SKM-1 treated with dmso at 0.1 percent for 144 hours (cell line): ENCODE measurements at regions not wholly inside any gene's neighbourhood (a gene's known extent, or its start where the extent isn't known, plus 50 kb on each side); places are given as distances from the start of the nearest gene placed in this dataset.

Experiments used
- DNase-seq: peaks from one replicate; lab custom pipeline; 2025; ENCODE audit not compliant: unreplicated experiment; lab: John Stamatoyannopoulos, UW

DNA sequence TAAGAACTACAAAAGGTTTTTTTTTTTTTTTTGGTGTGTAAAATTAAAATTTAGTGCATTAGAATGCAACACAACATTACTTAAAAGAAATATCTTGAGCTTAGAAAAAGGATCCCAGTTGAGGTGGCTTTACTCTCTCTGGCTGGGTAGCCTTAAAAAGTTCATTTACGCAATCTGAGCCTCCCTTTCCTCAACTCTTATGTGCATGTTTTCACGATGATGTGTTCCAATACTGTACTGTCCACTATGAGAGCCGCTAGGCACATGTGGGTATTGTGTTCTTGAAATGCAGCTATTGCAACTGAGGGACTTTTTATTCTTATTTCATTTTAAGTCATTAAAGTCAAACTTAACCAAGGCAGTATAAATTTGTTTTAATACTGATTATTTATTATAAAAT is 460.9 kb upstream of the SYT1 start:
- no peak for DNase-seq

DNA sequence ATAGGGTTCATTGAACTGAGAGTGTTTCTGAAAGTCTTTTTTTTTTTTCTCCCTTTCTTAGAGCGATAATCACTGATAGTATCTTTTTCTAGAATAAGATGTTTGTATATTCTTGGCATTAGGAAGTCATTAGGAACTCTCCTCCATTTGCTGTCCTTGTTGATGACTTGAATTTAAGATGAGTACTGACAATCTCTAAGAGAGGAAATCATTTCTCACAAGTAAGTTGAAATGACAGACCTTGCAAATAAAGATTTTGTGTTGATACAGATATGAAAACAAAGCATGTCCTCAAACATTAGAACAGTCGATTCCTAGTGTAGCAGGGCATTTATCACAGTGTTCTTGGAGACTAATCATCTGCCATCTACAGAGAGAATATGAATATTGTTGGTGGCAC is 458.4 kb upstream of the SYT1 start:
- no peak for DNase-seq

- no peak for DNase-seq
Measured at GRCh38 chr12:78406828-78407227, 457.7 kb upstream of the SYT1 start.

DNA sequence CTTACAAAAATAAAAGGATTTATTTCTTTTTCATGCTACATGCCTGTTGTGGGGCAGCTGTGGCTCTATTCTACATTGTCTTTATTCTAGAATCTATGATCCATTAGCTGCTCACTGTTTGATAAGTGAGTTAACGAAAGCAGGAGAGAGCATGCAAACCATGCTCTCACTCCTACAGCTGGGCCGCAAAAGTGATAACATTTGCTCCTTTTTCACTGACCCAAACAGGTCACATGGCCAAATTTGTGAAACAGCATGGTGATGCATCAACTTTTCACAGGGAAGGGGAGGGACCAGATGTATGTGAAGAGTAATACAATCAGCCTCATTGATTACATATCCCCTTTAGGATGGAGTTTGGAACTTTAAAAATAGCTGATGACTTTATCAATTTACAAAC is 456.9 kb upstream of the SYT1 start:
- DNase-seq = no peak

DNA sequence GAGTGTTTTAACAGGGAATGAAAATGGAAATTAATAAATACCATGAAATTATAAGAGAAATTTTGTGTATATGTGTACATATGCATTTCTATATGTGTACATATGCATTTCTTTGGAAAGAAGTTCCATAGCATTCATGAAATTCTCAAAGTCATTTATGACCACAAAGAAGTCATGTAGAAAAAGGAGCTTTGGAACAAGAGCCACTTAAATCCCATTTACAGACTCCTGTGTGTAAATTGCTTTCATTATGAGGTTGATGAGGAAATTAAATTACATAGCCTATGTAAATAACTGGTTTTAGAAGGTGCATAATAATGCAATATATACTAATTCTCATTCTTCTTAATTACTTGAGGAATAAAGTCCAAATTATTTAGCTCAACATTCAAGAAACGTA is 450.5 kb upstream of the SYT1 start:
- no peak for DNase-seq

- DNase-seq = peak; percentile 38
Measured at GRCh38 chr12:78418919-78419318, 445.7 kb upstream of the SYT1 start.

- DNase-seq = no peak
Measured at GRCh38 chr12:78419513-78419912, 445.1 kb upstream of the SYT1 start.

DNA sequence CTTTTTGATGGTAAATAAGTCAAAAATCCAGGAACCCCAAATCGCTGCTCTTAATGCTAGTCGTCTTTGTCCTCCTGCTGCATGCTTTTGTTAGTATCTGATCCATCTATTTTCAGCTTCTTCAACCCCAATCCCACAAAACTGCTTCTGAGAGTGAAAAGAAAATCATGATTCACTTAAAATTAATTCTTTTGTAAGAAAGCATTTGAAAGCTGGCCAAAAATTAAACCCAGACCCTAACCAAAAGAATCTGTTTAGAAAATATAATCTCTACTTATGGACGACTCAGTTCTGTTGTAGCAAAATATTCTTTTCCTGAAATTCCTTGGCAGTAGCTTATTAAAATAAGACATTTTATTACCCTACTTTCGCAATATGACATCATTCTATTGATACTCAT is 443.6 kb upstream of the SYT1 start:
- no peak for DNase-seq

- DNase-seq = no peak
Measured at GRCh38 chr12:78430551-78430950, 434.0 kb upstream of the SYT1 start.

GRCh38 chr12:78431931-78432330 is 432.6 kb upstream of the SYT1 start:
- no peak for DNase-seq

DNA sequence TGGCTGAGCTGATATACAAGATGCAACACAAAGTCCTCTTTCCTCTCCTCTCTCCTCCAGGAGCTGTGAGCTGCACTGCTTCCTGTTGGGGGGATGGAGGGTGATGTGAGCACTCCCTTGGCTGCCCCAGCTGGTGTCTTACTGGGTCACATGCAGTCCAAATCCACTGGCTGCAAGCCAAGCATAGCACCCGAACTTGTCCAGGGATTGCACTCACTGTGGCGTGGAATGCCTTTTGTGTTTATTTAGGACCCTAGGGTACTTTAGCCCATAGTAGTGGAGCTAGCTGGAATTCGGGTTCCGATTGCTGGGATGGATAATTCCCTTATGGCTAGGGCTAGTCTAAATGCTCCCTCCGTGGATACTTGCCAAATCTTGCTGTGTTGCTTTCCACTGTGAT is 424.9 kb upstream of the SYT1 start:
- DNase-seq = no peak

- no peak for DNase-seq
Measured at GRCh38 chr12:78441737-78442453, 422.7 kb upstream of the SYT1 start.

DNA sequence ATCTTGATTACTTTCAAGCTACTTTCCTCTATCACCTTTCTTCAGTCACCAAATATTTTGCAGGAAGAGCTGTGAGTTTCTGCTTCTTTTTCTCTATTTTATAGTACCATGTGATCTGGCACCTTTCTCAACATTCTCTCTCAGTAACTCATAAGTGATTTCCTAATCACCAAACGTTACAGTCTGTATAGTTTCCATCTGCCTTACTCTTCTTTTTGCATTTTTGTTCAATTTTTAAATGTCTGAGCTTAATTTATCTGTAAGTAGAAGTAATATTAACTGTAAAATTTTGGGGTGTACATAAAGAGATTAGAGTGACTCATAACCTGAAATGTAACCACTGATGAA is 422.1 kb upstream of the SYT1 start:
- DNase-seq = no peak

DNA sequence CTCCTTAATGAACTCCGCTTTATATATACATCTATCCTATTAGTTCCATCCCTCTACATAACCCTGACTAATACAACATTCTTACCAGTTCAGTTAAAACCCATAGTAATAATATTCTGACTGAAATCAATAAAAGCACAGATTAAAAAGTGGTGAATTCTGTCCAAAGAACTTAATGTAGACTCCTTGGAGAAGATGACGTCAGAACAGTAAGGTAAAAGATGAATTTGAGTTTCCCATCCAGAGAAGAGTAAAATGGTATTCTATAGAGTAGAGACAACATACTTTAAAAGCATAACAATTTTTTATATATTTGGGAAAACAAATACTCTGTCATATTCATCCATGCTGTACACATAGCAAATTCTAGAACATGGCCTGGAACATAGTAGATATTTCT is 418.0 kb upstream of the SYT1 start:
- no peak for DNase-seq

DNA sequence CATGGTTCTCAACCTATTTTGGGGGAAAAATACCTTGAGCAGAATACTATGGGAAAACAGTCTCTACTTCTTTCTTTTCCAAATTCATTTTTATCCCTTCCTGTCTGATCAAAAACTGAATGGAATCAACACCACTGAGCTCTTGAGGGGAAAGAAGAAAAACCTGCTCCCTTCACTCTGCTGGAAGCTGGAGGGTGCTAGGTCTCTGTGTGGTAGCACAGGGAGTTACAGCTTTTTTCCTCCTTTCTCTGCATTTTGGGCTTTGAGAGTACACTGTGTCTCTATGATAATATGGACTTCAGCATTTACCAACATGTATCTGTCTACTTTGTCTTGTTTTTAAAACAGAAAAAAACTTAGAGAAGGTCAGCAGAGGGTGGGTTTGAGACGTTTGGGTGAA is 417.2 kb upstream of the SYT1 start:
- DNase-seq = no peak

DNA sequence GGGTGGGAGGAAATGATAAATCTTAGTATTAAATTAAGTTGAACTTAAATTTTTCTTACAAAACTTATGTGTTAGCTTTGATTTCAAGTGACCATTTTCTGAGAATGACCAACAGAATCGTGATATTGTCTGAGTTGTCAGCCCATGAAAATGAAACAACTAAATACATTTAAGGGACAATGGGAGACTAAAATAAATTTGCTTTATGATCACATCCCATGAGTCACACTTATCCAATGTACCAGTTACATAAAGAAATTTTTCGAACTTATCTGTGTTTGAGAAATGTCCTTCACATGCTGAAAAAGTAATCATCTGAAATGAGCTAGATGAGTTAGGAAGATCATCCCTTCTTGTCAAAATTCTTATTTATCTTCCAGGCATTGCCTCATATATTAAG is 415.9 kb upstream of the SYT1 start:
- DNase-seq = no peak

GRCh38 chr12:78455991-78456390 is 408.6 kb upstream of the SYT1 start:
- no peak for DNase-seq

GRCh38 chr12:78457938-78458337 is 406.6 kb upstream of the SYT1 start:
- peak; percentile 31 for DNase-seq

GRCh38 chr12:78470354-78471195 is 394.0 kb upstream of the SYT1 start:
- no peak for DNase-seq

GRCh38 chr12:78473136-78473535 is 391.4 kb upstream of the SYT1 start:
- no peak for DNase-seq

DNA sequence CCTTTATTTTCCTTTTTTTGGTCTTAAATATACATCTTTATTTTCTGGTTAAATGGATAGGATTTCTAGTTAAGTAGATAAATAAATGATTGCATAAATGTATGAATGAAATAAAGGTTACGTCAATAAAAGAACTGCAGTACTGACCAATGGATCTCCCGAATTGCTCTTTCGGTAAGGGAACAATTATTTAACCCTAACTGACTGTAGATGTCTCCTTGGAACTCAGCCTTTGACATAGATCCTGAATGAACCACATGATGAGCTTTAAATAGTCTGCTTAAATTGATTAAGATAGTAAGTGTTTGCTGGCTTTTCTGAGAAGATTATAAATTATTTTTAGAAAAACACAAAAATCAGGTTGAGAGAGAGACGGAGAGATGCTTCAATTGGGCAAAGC is 391.0 kb upstream of the SYT1 start:
- no peak for DNase-seq

DNA sequence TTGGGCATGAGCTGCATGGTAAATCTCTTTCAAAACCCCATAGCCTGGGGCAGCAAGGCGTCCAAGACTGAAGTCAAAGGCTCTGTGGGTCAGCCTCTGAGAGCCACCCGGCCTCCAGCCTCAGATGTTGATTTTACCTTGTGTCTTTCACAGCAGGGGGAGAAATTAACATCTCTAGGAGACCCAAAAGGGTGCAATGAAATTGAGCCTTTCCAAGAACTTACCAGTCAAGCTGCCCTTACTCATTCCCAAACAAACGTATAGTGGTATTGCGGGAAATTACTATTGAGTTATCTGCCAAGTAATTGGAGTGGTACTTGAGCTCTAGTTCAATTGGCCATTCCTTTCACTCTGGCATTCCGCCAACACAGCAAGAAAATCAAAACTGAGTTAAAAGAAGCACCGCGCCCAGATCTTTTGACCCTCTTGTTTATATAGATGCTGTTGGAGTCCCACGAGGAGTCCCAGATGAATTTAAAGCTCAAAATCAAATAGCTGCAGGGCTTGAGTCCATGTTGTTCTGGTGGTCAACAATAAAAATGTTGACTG is 380.7 kb upstream of the SYT1 start:
- DNase-seq = no peak
